Dedifferentiated amniotic fluid mesenchymal stem cell (primary cell): ENCODE measurements at regions not wholly inside any gene's neighbourhood (a gene's known extent, or its start where the extent isn't known, plus 50 kb on each side); places are given as distances from the start of the nearest gene placed in this dataset.
A peak's percentile ranks its signal among the peaks of the same experiment; 100 is the strongest.
"Not testable (repeated sequence)": the region's sequence is repeated elsewhere in the genome, so short reads cannot be mapped to it uniquely, and the experiment has no call there.

ENCODE experiments used
- DNase-seq: peaks from one replicate; pipeline ENCODE4 v3.0.0-alpha.2; 2016; ENCODE audit errors: extremely low spot score

- DNase-seq, result no peak
Observed at GRCh38 chr15:31591908-31592307, 265.3 kb downstream of the KLF13 start.

GRCh38 chr15:31597466-31597865, 270.8 kb downstream of the KLF13 start:
- DNase-seq, result no peak

- DNase-seq, result no peak
Observed at GRCh38 chr15:31598620-31599019, 272.0 kb downstream of the KLF13 start.

GRCh38 chr15:31605467-31605931, 278.9 kb downstream of the KLF13 start:
- DNase-seq, result peak; percentile 62

- DNase-seq, result peak; percentile 16
Observed at GRCh38 chr15:31606194-31606669, 279.6 kb downstream of the KLF13 start.

GRCh38 chr15:31606931-31607497, 280.4 kb downstream of the KLF13 start:
- no peak for DNase-seq

GRCh38 chr15:31607656-31608055, 281.0 kb downstream of the KLF13 start:
- DNase-seq, result no peak

GRCh38 chr15:31609258-31609681, 282.6 kb downstream of the KLF13 start:
- no peak for DNase-seq

GRCh38 chr15:31609906-31610305, 283.3 kb downstream of the KLF13 start:
- no peak for DNase-seq

GRCh38 chr15:31615643-31616415, 289.2 kb downstream of the KLF13 start:
- DNase-seq, result no peak

GRCh38 chr15:31623297-31623696, 296.7 kb downstream of the KLF13 start:
- DNase-seq, result not testable (repeated sequence)

GRCh38 chr15:31624115-31624514, 297.5 kb downstream of the KLF13 start:
- not testable (repeated sequence) for DNase-seq

GRCh38 chr15:31635715-31636114, 309.1 kb downstream of the KLF13 start:
- not testable (repeated sequence) for DNase-seq

GRCh38 chr15:31636911-31637310, 310.3 kb downstream of the KLF13 start:
- DNase-seq, result not testable (repeated sequence)

GRCh38 chr15:31643955-31644354, 317.3 kb downstream of the KLF13 start:
- DNase-seq, result not testable (repeated sequence)

- DNase-seq, result not testable (repeated sequence)
Observed at GRCh38 chr15:31644761-31645160, 318.1 kb downstream of the KLF13 start.

- DNase-seq, result not testable (repeated sequence)
Observed at GRCh38 chr15:31647337-31647826, 320.7 kb downstream of the KLF13 start.

GRCh38 chr15:31649634-31650033, 323.0 kb downstream of the KLF13 start:
- not testable (repeated sequence) for DNase-seq

- not testable (repeated sequence) for DNase-seq
Observed at GRCh38 chr15:31650055-31650701, 323.5 kb downstream of the KLF13 start.

- not testable (repeated sequence) for DNase-seq
Observed at GRCh38 chr15:31656915-31657314, 330.3 kb downstream of the KLF13 start.

GRCh38 chr15:31660816-31661215, 334.2 kb downstream of the KLF13 start:
- no peak for DNase-seq

GRCh38 chr15:31665732-31666131, 339.1 kb downstream of the KLF13 start:
- not testable (repeated sequence) for DNase-seq
